GM12801 (cell line): ENCODE measurements at regions not wholly inside any gene's neighbourhood (a gene's known extent, or its start where the extent isn't known, plus 50 kb on each side); places are given as distances from the start of the nearest gene placed in this dataset.

Source experiments
- TF ChIP-seq, protein P1 (sequence below): IDR thresholded peaks from one replicate; pipeline ENCODE4 v1.5.1; 2011; ENCODE audit warnings: control low read depth; ENCODE audit not compliant: insufficient read length; ENCODE audit errors: extremely low read depth

DNA sequence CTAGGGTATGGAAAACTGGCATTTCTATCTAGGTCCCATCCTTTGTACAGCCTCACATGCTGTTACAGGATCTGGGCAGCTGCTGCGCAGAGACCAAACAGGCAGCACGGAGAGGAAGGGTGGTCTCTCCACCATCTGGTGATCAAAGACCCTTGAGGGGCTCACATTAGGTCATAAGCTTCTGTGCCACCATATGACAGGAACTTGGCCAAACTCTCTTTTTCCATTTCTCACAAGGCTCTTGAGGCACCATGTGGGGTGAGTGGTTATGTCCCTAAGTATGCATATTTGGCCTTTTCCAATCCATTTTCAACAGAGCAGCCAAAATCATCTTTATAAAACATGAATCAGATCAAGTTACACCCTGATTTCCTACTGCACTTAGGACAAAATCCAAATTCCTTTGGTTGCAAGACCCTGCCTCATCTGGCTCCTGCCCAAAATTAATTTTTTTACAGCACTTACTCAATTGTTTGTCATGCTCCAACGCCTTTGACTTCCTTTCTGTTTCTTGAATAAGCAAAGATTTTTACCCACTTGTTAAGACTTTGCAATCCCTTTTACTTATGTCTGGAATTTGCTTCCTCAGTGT is 730.0 kb downstream of the MAT2B start:
- TF ChIP-seq, protein P1, sequence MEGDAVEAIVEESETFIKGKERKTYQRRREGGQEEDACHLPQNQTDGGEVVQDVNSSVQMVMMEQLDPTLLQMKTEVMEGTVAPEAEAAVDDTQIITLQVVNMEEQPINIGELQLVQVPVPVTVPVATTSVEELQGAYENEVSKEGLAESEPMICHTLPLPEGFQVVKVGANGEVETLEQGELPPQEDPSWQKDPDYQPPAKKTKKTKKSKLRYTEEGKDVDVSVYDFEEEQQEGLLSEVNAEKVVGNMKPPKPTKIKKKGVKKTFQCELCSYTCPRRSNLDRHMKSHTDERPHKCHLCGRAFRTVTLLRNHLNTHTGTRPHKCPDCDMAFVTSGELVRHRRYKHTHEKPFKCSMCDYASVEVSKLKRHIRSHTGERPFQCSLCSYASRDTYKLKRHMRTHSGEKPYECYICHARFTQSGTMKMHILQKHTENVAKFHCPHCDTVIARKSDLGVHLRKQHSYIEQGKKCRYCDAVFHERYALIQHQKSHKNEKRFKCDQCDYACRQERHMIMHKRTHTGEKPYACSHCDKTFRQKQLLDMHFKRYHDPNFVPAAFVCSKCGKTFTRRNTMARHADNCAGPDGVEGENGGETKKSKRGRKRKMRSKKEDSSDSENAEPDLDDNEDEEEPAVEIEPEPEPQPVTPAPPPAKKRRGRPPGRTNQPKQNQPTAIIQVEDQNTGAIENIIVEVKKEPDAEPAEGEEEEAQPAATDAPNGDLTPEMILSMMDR, result no peak

DNA sequence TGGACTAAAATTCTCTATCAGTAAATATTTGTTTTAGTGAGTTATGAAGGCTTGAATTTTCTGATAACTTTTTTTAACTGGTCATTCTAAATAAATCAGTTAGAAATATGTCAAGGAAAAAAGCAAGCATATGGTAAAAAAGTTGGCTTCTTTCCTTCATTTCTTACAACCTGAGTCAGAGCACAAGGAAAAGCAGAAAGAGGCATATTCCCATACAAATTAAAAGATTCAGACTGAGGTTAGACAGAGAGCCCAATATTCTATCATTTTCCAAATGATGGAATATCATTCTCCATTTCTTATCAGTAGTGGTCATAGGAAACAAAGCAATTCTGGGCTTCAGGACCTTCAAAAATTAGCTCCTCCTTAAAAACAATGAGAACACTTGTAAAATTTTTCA is 732.1 kb downstream of the MAT2B start:
- TF ChIP-seq, protein P1, result no peak

DNA sequence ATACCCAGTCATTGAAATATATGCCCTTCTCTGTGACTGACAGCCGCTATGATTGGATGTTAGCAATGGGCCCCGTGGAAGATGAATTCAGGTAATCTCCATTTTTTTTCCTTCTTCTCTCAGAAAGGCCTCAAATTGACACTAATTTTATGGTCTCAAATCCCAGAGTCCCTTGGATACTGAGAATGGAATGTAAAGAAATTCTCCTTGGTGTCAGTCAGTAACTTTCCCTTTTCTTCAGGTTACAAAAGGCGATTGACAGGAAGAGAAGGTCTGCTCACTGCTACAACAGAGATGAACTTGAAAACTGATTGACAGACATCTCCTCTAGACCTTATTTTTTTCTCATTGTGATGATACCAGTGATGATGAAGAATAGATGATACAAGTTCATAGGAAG is 748.3 kb downstream of the MAT2B start:
- TF ChIP-seq, protein P1, result no peak

DNA sequence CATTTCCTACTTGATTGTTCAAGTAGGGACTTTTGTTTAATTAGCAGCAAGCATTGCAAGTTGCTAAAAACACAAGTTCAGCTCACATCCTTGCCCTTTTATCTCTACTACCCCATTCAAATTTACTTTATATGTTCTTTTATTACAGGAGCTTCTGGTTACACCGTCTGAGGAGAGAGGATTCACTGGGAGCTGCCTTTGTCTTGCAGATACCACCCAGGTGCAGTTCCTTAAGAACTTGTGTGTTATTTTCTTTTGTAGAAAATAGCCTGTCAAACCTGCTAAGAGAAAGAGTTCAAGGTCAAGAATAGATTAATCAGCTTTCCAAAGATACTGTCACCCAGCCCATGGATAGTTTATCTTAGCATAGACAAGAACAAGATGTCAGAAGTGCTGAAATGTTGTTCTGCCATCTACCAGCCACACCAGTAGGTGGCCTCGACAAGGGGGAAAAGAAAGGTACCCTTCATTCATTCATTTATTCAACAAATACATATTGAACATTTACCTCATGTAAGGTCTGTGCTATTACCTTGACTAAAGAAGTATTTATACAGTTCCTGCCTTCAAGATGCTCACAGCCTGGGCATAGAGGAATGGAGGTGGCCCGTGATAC is 750.3 kb downstream of the MAT2B start:
- TF ChIP-seq, protein P1, result no peak

DNA sequence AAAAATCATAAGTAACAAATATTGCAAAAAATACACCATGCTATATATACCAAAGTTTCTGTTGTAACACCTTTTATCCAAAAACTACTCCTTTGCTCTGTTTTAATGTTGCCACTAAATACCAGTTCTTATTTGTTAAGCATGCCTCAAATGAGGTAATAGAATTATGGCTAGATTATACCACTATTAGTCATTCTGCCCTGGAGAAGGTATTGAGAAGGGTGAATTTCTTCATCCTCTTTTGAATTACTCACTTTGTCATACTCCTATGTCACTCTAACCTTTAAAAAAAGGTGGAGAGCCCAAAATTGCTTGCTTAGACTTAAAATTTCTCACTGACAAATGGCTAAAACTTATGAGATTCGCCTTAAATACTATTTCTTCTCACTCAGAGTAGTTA is 750.9 kb downstream of the MAT2B start:
- TF ChIP-seq, protein P1, result no peak

DNA sequence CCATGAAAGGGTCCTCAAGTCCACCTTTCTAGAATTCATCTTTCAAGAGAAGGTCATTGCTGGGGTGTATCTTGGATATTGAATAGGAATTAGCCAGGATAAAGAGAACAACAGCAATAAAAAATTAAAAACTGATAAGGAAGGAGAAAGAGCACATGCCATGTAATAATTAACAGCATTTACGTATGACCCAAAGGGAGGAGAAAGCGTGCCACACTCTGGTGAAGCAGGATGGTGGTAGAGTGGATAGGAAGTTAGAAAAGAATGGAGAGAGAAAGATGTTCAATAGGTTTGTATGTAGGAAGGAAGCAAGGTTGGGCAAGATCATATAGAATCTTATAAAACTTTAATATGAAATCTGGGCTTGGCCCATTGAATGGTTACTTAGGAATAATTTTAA is 751.5 kb downstream of the MAT2B start:
- TF ChIP-seq, protein P1, result no peak

DNA sequence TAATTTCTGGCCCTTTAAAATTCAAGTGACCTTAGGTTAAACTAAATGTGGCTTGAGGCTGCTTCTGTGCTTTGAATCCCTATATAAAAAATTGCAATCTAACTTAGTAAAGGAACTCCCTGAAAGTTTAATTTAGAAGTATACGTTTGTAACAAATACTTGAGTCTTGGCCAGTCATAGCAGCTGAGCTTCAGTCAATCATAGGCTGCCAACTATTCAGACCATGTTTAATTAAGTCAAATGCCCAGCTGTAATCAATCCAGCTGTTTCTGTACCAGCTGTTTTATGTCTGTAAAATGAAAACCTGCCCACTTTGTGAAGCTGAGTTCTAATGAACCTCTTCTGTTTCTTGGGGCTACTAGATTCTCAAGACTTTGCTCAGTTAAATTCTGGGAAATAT is 760.1 kb downstream of the MAT2B start:
- TF ChIP-seq, protein P1, result no peak

DNA sequence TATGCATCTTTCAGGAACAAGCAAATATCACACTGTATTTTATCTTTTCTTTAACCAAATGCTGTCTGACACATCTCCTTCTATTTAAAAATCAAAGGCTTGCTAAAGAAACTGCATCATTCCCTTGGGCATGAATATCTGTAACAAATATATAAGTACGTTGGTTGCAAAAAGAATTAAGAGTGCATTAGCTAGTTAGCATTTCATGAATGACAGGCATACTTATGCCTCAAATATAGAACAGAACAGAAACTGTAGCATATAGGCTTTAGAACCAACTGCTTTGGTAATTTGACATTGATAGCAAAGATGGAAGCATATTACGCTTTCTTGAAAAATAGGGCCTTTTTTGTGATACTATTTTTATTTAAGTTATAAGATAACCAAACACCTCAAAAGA is 761.2 kb downstream of the MAT2B start:
- TF ChIP-seq, protein P1, result no peak
